GM10266 (cell line): ENCODE measurements at regions not wholly inside any gene's neighbourhood (a gene's known extent, or its start where the extent isn't known, plus 50 kb on each side); places are given as distances from the start of the nearest gene placed in this dataset.

Experiments
- DNase-seq: peaks from one replicate; pipeline ENCODE4 v3.0.0; 2012; ENCODE audit errors: extremely low spot score
- CTCF ChIP-seq: IDR thresholded peaks from 2 replicates; pipeline ENCODE4 v1.5.1; 2012; ENCODE audit warnings: mild to moderate bottlenecking, low read depth; ENCODE audit not compliant: control insufficient read depth, insufficient read depth; ENCODE audit errors: missing control alignments

- DNase-seq, result no peak
Measured at GRCh38 chr2:126781206-126781605, 117.5 kb upstream of the TEX51 start.

GRCh38 chr2:126781806-126782205 is 116.9 kb upstream of the TEX51 start:
- no peak for TF ChIP-seq CTCF
- no peak for DNase-seq

More at GRCh38 chr2:126781206-126781605, 117.5 kb upstream of the TEX51 start:
- no peak for TF ChIP-seq CTCF

- TF ChIP-seq CTCF, result no peak
- DNase-seq, result no peak
Measured at GRCh38 chr2:126782648-126783047, 116.0 kb upstream of the TEX51 start.

GRCh38 chr2:126783341-126783740 is 115.3 kb upstream of the TEX51 start:
- TF ChIP-seq CTCF, result no peak
- DNase-seq, result no peak

- no peak for DNase-seq
- no peak for TF ChIP-seq CTCF
Measured at GRCh38 chr2:126784045-126784444, 114.6 kb upstream of the TEX51 start.

GRCh38 chr2:126784621-126785020 is 114.1 kb upstream of the TEX51 start:
- DNase-seq, result no peak
- TF ChIP-seq CTCF, result no peak

- TF ChIP-seq CTCF, result no peak
- no peak for DNase-seq
Measured at GRCh38 chr2:126785236-126785635, 113.5 kb upstream of the TEX51 start.
